Endothelial cell of umbilical vein (primary cell): ENCODE measurements at regions not wholly inside any gene's neighbourhood (a gene's known extent, or its start where the extent isn't known, plus 50 kb on each side); places are given as distances from the start of the nearest gene placed in this dataset.

Source experiments
- BruUV-seq: library from RNA; stranded (reverse); fragments of 400-500 nt; replicated peaks from 2 replicates; lab custom pipeline; 2021; lab: Mats Ljungman, UMichigan
- CTCF ChIA-PET: fragments of 300-600, 350-600 bp; sonication (Branson Sonifier 250); formaldehyde crosslinking; loops from one replicate; lab custom pipeline; 2021; ENCODE audit warnings: antibody characterized with exemption, inconsistent platforms; lab: Charles Lee
- POLR2A ChIA-PET: fragments of 300-600, 350-600 bp; sonication (Branson Sonifier 250); formaldehyde crosslinking; loops from one replicate; lab custom pipeline; 2021; ENCODE audit warnings: antibody characterized with exemption, inconsistent platforms; lab: Charles Lee
- DNase-seq: peaks from one replicate; pipeline ENCODE4 v3.0.0-alpha.2; 2011; ENCODE audit warnings: low read depth, low spot score
- FAIRE-seq: peaks from 2 replicates; lab custom pipeline; 2011; peaks lifted over from hg19 to GRCh38; lab: Jason Lieb, UNC
- H2AFZ ChIP-seq: 2 replicates; pipeline ENCODE4 v1.6.0; 2012; ENCODE audit warnings: low read depth, low read length, control low read depth, inconsistent platforms
- H3K27ac ChIP-seq: 2 replicates; pipeline ENCODE4 v1.5.1; 2011; ENCODE audit warnings: low read depth, mild to moderate bottlenecking, control low read depth, low read length, moderate library complexity; ENCODE audit not compliant: insufficient read depth
- H3K27me3 ChIP-seq, 2 experiments: 2 replicates each; pipeline versions ENCODE4 v1.6.0 to v1.6.1; 2011; ENCODE audit warnings: low read length in 2 of 2, mixed read lengths in 1 of 2; ENCODE audit not compliant: control insufficient read depth in 2 of 2, insufficient read depth in 2 of 2
- H3K36me3 ChIP-seq, 2 experiments: 2 replicates in 1 of 2; 3 replicates in 1 of 2; pipeline ENCODE4 v1.5.1; 2011; ENCODE audit warnings: low read length in 2 of 2, mild to moderate bottlenecking in 1 of 2, moderate library complexity in 1 of 2; ENCODE audit not compliant: control insufficient read depth in 2 of 2, insufficient read depth in 2 of 2; ENCODE audit errors: extremely low read depth in 1 of 2
- H3K4me1 ChIP-seq: 3 replicates; pipeline ENCODE4 v1.5.1; 2011; ENCODE audit warnings: mild to moderate bottlenecking, low read length; ENCODE audit not compliant: control insufficient read depth, insufficient read depth; ENCODE audit errors: extremely low read depth
- H3K4me2 ChIP-seq: 2 replicates; pipeline ENCODE4 v1.6.1; 2011; ENCODE audit warnings: low read length, control low read depth, mixed read lengths; ENCODE audit not compliant: insufficient read depth
- H3K4me3 ChIP-seq, 3 experiments: fragments of 200-600 bp in 1 of 3; sonication (generic), shearing (Covaris generic) in 1 of 3; replicated peaks in 1 of 3; 2 replicates each; pipeline ENCODE4 v1.5.1; 2011 to 2016; ENCODE audit warnings: control low read depth in 3 of 3, low read length in 3 of 3, mild to moderate bottlenecking in 2 of 3, inconsistent platforms in 1 of 3, low read depth in 1 of 3, moderate library complexity in 1 of 3; ENCODE audit not compliant: insufficient read depth in 1 of 3
- H3K79me2 ChIP-seq: 2 replicates; pipeline ENCODE4 v1.6.0; 2012; ENCODE audit warnings: low read length, inconsistent platforms; ENCODE audit not compliant: control insufficient read depth, insufficient read depth
- H3K9ac ChIP-seq: replicated peaks from 2 replicates; pipeline ENCODE3; 2011; ENCODE audit warnings: low read length, control low read depth; ENCODE audit not compliant: insufficient read depth; ENCODE audit errors: extremely low read depth
- H3K9me1 ChIP-seq: replicated peaks from 3 replicates; pipeline ENCODE4 v1.6.0; 2011; ENCODE audit warnings: mild to moderate bottlenecking, low read length; ENCODE audit not compliant: control insufficient read depth, insufficient read depth; ENCODE audit errors: extremely low read depth
- H3K9me3 ChIP-seq: replicated peaks from 2 replicates; pipeline ENCODE4 v1.5.1; 2012; ENCODE audit warnings: low read length, inconsistent platforms; ENCODE audit not compliant: control insufficient read depth, insufficient read depth
- H4K20me1 ChIP-seq: replicated peaks from 2 replicates; pipeline ENCODE3; 2011; ENCODE audit warnings: mild to moderate bottlenecking, low read length; ENCODE audit not compliant: control insufficient read depth, insufficient read depth; ENCODE audit errors: extremely low read depth
- CTCF ChIP-seq, 2 donors: IDR thresholded peaks; 1 replicate in 1 of 2; 2 replicates in 1 of 2; pipeline ENCODE4 v1.5.1; 2011; ENCODE audit warnings: low read length in 2 of 2, mild to moderate bottlenecking in 2 of 2, moderate library complexity in 2 of 2, control low read depth in 1 of 2, inconsistent platforms in 1 of 2, low read depth in 1 of 2; ENCODE audit not compliant: insufficient read depth in 1 of 2; ENCODE audit errors: extremely low read depth in 1 of 2
- EZH2 ChIP-seq: IDR thresholded peaks from 2 replicates; pipeline ENCODE4 v1.6.1; 2012; ENCODE audit warnings: borderline replicate concordance, low read depth, mild to moderate bottlenecking, moderate library complexity, low read length, inconsistent platforms; ENCODE audit not compliant: severe bottlenecking
- FOS ChIP-seq: IDR thresholded peaks from 2 replicates; pipeline ENCODE4 v1.6.1; 2011; ENCODE audit warnings: mild to moderate bottlenecking, low read length, moderate library complexity, borderline replicate concordance; ENCODE audit not compliant: insufficient read depth
- GATA2 ChIP-seq: IDR thresholded peaks from 2 replicates; pipeline ENCODE4 v1.7.0; 2011; ENCODE audit warnings: low read depth, mild to moderate bottlenecking, moderate library complexity, mixed read lengths, low read length; ENCODE audit not compliant: insufficient read length, insufficient read depth
- JUN ChIP-seq: IDR thresholded peaks from 2 replicates; pipeline ENCODE4 v1.6.1; 2011; ENCODE audit warnings: borderline replicate concordance, low read depth; ENCODE audit not compliant: insufficient read length, insufficient read depth
- MYC ChIP-seq: IDR thresholded peaks from one replicate; pipeline ENCODE4 v1.6.1; 2011; ENCODE audit warnings: mild to moderate bottlenecking, low read depth, low read length
- POLR2A ChIP-seq: IDR thresholded peaks from 2 replicates; pipeline ENCODE4 v1.6.1; 2012; ENCODE audit warnings: low read depth, mild to moderate bottlenecking, control low read depth, low read length
- POLR2AphosphoS5 ChIP-seq: IDR thresholded peaks from 2 replicates; pipeline ENCODE4 v1.6.1; 2012; ENCODE audit warnings: low read depth, mild to moderate bottlenecking, control low read depth, low read length, moderate library complexity; ENCODE audit not compliant: insufficient read depth
- dilution Hi-C: fragments of 300-500 bp; cut with MboI; formaldehyde crosslinking; loops from one replicate; pipeline ENCODE4 v1.15.0; 2019; ENCODE audit warnings: low sequenced_read_pairs; ENCODE audit not compliant: extremely low pct_ligation_motif_present
- intact Hi-C: fragments of 100-400 bp; cut with micrococcal nuclease; formaldehyde crosslinking; loops from one replicate; pipeline ENCODE4 v1.10.0; 2022
- TF ChIP-seq, protein P1 (sequence below): IDR thresholded peaks from 2 replicates; pipeline ENCODE4 v1.6.1; 2011; ENCODE audit not compliant: insufficient read depth, insufficient read length

- CTCF ChIA-PET = no interaction called here
- Histone ChIP-seq H3K9me3 (no peaks in the 10 kb centered on the region), H3K27ac (no peak overlapping the region), H3K36me3 (no peaks in the 10 kb centered on the region), H2AFZ (no peak overlapping the region), H3K79me2 (no peaks in the 10 kb centered on the region), H4K20me1 (no peaks in the 10 kb centered on the region), H3K4me1 (no peaks in the 10 kb centered on the region), H3K9ac (no peak overlapping the region), H3K27me3 (no peaks in the 10 kb centered on the region), H3K4me2 (no peak overlapping the region), H3K4me3 (no peak overlapping the region), H3K9me1 (no peaks in the 10 kb centered on the region)
- DNase-seq (no peak), FAIRE-seq (no peak)
- POLR2A ChIA-PET = no interaction called here
- intact Hi-C loops = no loop called here
- TF ChIP-seq POLR2AphosphoS5 (no peak), FOS (no peak), JUN (no peak), POLR2A (no peak), GATA2 (no peak), CTCF (IDR thresholded peaks at IDR 0.05; ENCODE audit: extremely low read depth in 1 of 2, insufficient read depth in 1 of 2, low read depth in 1 of 2, low read length in 2 of 2) (no peak), EZH2 (no peak), MYC (no peak)
- TF ChIP-seq, protein P1, sequence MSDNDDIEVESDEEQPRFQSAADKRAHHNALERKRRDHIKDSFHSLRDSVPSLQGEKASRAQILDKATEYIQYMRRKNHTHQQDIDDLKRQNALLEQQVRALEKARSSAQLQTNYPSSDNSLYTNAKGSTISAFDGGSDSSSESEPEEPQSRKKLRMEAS = no peak
- dilution Hi-C loops = no loop called here
- no TSS peak for BruUV-seq
These were observed 192.2 kb upstream of the MME start for GRCh38 chr3:154887869-154888268.
